ENCODE measurements at regions not wholly inside any gene's neighbourhood (a gene's known extent, or its start where the extent isn't known, plus 50 kb on each side); places are given as distances from the start of the nearest gene placed in this dataset.
"Not testable (repeated sequence)": the region's sequence is repeated elsewhere in the genome, so short reads cannot be mapped to it uniquely, and the experiment has no call there.

- peak; percentile 58 for DNase-seq
Observed at GRCh38 chr2:138274421-138275291, 226.9 kb upstream of the SPOPL start.

GRCh38 chr2:138275292-138275690 is 226.3 kb upstream of the SPOPL start:
- peak; percentile 36 for DNase-seq

- DNase-seq, result peak; percentile 61
Observed at GRCh38 chr2:138275881-138276280, 225.7 kb upstream of the SPOPL start.

- DNase-seq, result peak; percentile 14
Observed at GRCh38 chr2:138276339-138276738, 225.2 kb upstream of the SPOPL start.

- DNase-seq, result no peak
Observed at GRCh38 chr2:138277062-138277461, 224.5 kb upstream of the SPOPL start.

GRCh38 chr2:138279871-138280270 is 221.7 kb upstream of the SPOPL start:
- DNase-seq, result no peak

GRCh38 chr2:138280999-138281695 is 220.4 kb upstream of the SPOPL start:
- no peak for DNase-seq

- DNase-seq, result no peak
Observed at GRCh38 chr2:138282014-138282672, 219.4 kb upstream of the SPOPL start.

- DNase-seq, result no peak
Observed at GRCh38 chr2:138291805-138292204, 209.8 kb upstream of the SPOPL start.

- no peak for DNase-seq
Observed at GRCh38 chr2:138293045-138293444, 208.5 kb upstream of the SPOPL start.

- DNase-seq, result no peak
Observed at GRCh38 chr2:138293549-138293948, 208.0 kb upstream of the SPOPL start.

GRCh38 chr2:138294451-138294850 is 207.1 kb upstream of the SPOPL start:
- DNase-seq, result no peak

- DNase-seq, result no peak
Observed at GRCh38 chr2:138296365-138296764, 205.2 kb upstream of the SPOPL start.

GRCh38 chr2:138298120-138298814 is 203.3 kb upstream of the SPOPL start:
- DNase-seq, result no peak

- no peak for DNase-seq
Observed at GRCh38 chr2:138298900-138299299, 202.7 kb upstream of the SPOPL start.

GRCh38 chr2:138306626-138307025 is 194.9 kb upstream of the SPOPL start:
- no peak for DNase-seq

- DNase-seq, result no peak
Observed at GRCh38 chr2:138307099-138307498, 194.5 kb upstream of the SPOPL start.

GRCh38 chr2:138309760-138310159 is 191.8 kb upstream of the SPOPL start:
- no peak for DNase-seq

GRCh38 chr2:138312061-138312460 is 189.5 kb upstream of the SPOPL start:
- DNase-seq, result no peak

GRCh38 chr2:138315619-138316018 is 186.0 kb upstream of the SPOPL start:
- not testable (repeated sequence) for DNase-seq

GRCh38 chr2:138319616-138320015 is 182.0 kb upstream of the SPOPL start:
- DNase-seq, result no peak

- no peak for DNase-seq
Observed at GRCh38 chr2:138321458-138321857, 180.1 kb upstream of the SPOPL start.
